RWPE1 (cell line): ENCODE measurements at regions not wholly inside any gene's neighbourhood (a gene's known extent, or its start where the extent isn't known, plus 50 kb on each side); places are given as distances from the start of the nearest gene placed in this dataset.
"Not testable (repeated sequence)": the region's sequence is repeated elsewhere in the genome, so short reads cannot be mapped to it uniquely, and the experiment has no call there.

Experiments
- CTCF ChIA-PET: fragments of 350-600 bp; sonication (Branson Sonifier 250); formaldehyde crosslinking; extraction: SDS; loops from one replicate; lab custom pipeline; 2021; lab: Yijun Ruan, JAX
- POLR2A ChIA-PET: fragments of 400-600 bp; formaldehyde crosslinking; extraction: SDS; loops from one replicate; lab custom pipeline; 2020; ENCODE audit warnings: antibody characterized with exemption; ENCODE audit not compliant: low non-redundant PET; lab: Yijun Ruan, JAX
- DNase-seq: peaks from one replicate; pipeline ENCODE4 v3.0.0; 2012; ENCODE audit warnings: low spot score
- H3K27ac ChIP-seq: fragments of 450-650 bp; 2 replicates; pipeline ENCODE4 v1.5.1; 2017
- CTCF ChIP-seq: fragments of 450-650 bp; conservative IDR thresholded peaks from 2 replicates; pipeline ENCODE4 v1.5.1; 2017; ENCODE audit warnings: low read depth, mild to moderate bottlenecking

DNA sequence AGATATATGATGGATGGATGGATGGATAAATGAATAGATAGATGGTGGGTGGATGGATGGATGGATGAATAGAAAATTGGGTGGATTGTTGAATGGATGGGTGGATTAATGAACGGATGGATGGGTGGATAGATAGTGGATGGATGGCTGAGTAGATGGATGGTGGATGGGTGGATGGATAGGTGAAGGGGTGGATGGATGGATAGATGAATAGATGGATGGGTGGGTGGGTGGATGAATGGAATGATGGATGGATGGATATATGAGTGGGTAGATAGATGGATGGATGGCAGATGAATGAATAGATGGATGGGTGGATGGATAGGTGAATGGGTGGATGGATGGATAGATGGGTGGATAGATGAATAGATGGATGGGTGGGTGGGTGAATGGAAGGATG, 80.7 kb upstream of the NEDD9 start:
- POLR2A ChIA-PET, result no interaction called here
- no peak overlapping the region for H3K27ac ChIP-seq
- CTCF ChIA-PET, result no interaction called here
- TF ChIP-seq CTCF, result no peak
- no peak for DNase-seq

GRCh38 chr6:11311970-11312369, 79.5 kb upstream of the NEDD9 start:
- DNase-seq, result no peak
- ChIA-PET CTCF (interaction anchor here (0.6 kb wide), 1 partner anchor 360 kb away, joined by 3 read pairs; no protein-coding TSS in a partner anchor), POLR2A (no interaction called here)
- H3K27ac ChIP-seq, result no peak overlapping the region
- TF ChIP-seq CTCF, result no peak

DNA sequence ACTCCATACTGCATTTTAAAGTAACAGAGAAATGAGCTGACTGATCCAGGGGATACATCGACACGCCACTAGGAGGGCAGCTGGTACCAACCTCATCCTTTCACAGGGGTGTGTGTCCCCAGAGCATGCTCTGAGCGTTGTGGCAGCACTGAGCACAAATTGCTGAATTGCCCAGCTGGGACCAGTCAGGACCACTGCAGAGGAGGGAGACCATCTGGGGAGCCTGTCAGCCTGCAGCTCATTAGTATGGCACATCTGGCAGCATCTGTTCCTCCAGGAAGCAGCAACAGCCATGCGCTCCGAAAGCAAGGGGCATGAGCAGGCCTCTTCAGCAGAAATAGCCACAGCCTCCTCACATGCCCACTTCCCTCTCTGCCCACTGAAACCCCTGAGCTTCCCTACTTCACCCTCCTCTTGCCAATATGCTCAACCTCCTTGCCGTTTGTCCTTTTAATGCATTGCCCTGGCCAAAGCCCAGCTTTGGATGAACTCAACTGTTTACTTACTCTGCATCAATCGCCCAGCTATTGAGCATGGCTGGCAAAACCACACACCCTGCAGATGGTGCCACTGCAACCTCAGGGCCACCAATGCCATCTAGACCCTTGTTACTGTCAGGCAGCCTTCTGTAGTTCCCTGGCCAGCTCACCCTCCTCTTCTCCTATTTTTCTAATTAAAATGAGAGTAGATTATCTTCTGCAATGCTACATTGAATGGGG, 77.6 kb upstream of the NEDD9 start:
- no peak for DNase-seq
- ChIA-PET POLR2A (no interaction called here), CTCF (interaction anchor here (0.6 kb wide), 1 partner anchor 977 kb away, joined by 3 read pairs; no protein-coding TSS in a partner anchor)
- TF ChIP-seq CTCF, result no peak
- H3K27ac ChIP-seq, result no peak overlapping the region

- TF ChIP-seq CTCF, result no peak
- CTCF ChIA-PET, result no interaction called here
- H3K27ac ChIP-seq, result no peak overlapping the region
- POLR2A ChIA-PET, result no interaction called here
- DNase-seq, result no peak
Measured at GRCh38 chr6:11307226-11307625, 74.8 kb upstream of the NEDD9 start.

DNA sequence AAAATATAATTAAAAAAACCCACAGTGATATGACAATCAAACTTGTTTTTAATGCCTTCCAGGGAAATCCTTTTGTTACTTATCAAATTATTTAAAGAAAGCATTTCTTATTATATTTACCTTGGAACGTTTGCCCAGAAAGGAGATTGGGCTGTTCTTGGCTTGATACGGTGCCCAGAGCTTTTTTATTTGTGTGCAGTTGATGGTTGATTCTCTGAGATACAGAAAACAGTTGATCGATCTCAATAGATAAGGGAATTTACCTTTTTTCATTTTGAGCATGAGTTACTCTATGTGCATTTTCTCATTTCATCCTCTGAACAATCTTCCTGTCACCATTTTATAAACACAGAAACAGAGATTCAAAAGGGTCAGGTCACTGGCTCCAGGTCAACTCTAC, 72.5 kb upstream of the NEDD9 start:
- H3K27ac ChIP-seq, result no peak overlapping the region
- ChIA-PET CTCF (interaction anchor here (0.6 kb wide), 1 partner anchor 20 kb away, joined by 5 read pairs; no protein-coding TSS in a partner anchor), POLR2A (no interaction called here)
- no peak for TF ChIP-seq CTCF
- DNase-seq, result no peak

GRCh38 chr6:11299876-11300428, 67.5 kb upstream of the NEDD9 start:
- DNase-seq, H3K27ac ChIP-seq, POLR2A ChIA-PET: not testable (repeated sequence)
- CTCF ChIA-PET, result interaction anchor here (0.6 kb wide), 1 partner anchor 87 kb away, joined by 3 read pairs; no protein-coding TSS in a partner anchor

DNA sequence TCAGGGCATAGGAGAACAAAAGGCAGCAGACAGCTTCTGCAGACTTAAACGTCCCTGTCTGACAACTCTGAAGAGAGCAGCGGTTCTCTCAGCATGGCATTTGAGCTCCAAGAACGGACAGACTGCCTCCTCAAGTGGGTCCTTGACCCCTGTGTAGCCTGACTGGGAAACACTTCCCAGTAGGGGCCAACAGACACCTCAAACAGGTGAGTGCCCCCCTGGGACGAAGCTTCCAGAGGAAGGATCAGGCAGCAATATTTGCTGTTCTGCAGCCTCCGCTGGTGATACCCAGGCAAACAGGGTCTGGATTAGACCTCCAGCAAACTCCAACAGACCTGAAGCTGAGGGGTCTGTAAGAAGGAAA, 66.9 kb upstream of the NEDD9 start:
- H3K27ac ChIP-seq, DNase-seq, POLR2A ChIA-PET: not testable (repeated sequence)
- CTCF ChIA-PET, result interaction anchor here (0.6 kb wide), 1 partner anchor 87 kb away, joined by 3 read pairs; no protein-coding TSS in a partner anchor
